Calu3 (cell line): ENCODE measurements at regions not wholly inside any gene's neighbourhood (a gene's known extent, or its start where the extent isn't known, plus 50 kb on each side); places are given as distances from the start of the nearest gene placed in this dataset.

Source experiments
- BruUV-seq: library from RNA; stranded (reverse); fragments of 400-500 nt; replicated peaks from 2 replicates; lab custom pipeline; 2021; lab: Mats Ljungman, UMichigan
- CTCF ChIA-PET: fragments of 300-600 bp; sonication (Branson Sonifier 250); formaldehyde crosslinking; loops from one replicate; lab custom pipeline; 2022; ENCODE audit warnings: antibody characterized with exemption; lab: Charles Lee
- DNase-seq: peaks from one replicate; pipeline ENCODE4 v3.0.0; 2022
- H3K27ac Mint-ChIP-seq: one replicate; pipeline ENCODE4 v1.8.0; 2022; ENCODE audit warnings: mixed read lengths; ENCODE audit not compliant: unreplicated experiment
- H3K27me3 Mint-ChIP-seq: one replicate; pipeline ENCODE4 v1.8.0; 2022; ENCODE audit warnings: mixed read lengths; ENCODE audit not compliant: unreplicated experiment
- H3K36me3 Mint-ChIP-seq: one replicate; pipeline ENCODE4 v1.8.0; 2022; ENCODE audit warnings: mild to moderate bottlenecking, moderate library complexity, mixed read lengths; ENCODE audit not compliant: insufficient read depth, unreplicated experiment
- H3K4me1 Mint-ChIP-seq: one replicate; pipeline ENCODE4 v1.8.0; 2022; ENCODE audit warnings: mild to moderate bottlenecking, low read depth, mixed read lengths; ENCODE audit not compliant: unreplicated experiment
- H3K4me3 Mint-ChIP-seq: one replicate; pipeline ENCODE4 v1.8.0; 2022; ENCODE audit warnings: mild to moderate bottlenecking, low read depth, moderate library complexity, mixed read lengths; ENCODE audit not compliant: unreplicated experiment
- H3K9me3 Mint-ChIP-seq: one replicate; pipeline ENCODE4 v1.8.0; 2022; ENCODE audit warnings: low read depth, mixed read lengths; ENCODE audit not compliant: unreplicated experiment
- intact Hi-C: fragments of 100-400 bp; cut with micrococcal nuclease; formaldehyde crosslinking; loops from one replicate; pipeline ENCODE4 v1.10.0; 2022; ENCODE audit not compliant: unreplicated experiment
- TF ChIP-seq, protein P1 (sequence below): fragments of 200-600 bp; IDR thresholded peaks from one replicate; pipeline ENCODE4 v1.8.0; 2022; ENCODE audit warnings: antibody characterized with exemption; ENCODE audit not compliant: unreplicated experiment

DNA sequence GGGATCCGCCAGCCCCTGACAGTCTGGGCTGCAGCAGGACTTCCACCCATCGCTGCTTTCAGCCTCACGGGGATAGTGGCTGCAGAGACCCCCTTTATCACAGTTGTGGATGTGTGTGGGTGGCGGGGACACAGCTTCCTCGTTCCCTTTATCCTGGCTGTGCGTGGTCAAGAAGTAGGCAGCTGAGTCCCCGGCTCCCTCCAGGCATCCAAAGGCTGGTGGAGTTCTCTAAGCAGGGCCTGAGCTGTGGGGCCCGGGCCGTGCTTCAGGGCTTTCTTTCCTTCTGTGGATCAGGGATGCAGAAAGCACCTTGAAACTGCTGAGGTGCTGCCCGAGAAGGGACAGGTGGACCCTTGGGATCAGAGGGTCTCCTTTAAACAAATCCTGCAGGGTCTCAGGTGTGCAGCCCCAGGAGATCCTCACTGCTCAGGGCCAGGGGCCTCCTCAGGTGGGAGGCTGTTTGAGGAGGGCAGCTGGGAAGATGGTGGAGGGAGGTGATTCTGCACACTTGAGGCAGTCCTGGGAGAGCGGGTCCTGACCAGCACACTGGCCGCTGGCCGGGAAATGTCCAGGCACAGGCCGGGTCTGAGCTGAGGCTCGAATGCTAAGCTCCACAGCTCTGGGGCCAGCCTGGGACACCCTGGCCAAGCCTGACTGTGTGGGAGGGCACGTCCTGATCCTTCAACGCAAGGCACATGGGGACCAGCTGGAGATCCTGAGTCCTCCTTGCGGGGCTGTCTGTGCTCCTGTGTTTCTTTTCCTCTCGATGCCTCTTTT lies 1024.3 kb downstream of the BRD1 start:
- no peak for DNase-seq
- intact Hi-C loops: no loop called here
- H3K4me1 Mint-ChIP-seq: no peaks in the 10 kb centered on the region
- BruUV-seq: no TSS peak
- H3K36me3 Mint-ChIP-seq: no peaks in the 10 kb centered on the region
- H3K27ac Mint-ChIP-seq: no peak overlapping the region
- no peaks in the 10 kb centered on the region for H3K27me3 Mint-ChIP-seq
- H3K4me3 Mint-ChIP-seq: no peak overlapping the region
- no peaks in the 10 kb centered on the region for H3K9me3 Mint-ChIP-seq
- TF ChIP-seq, protein P1, sequence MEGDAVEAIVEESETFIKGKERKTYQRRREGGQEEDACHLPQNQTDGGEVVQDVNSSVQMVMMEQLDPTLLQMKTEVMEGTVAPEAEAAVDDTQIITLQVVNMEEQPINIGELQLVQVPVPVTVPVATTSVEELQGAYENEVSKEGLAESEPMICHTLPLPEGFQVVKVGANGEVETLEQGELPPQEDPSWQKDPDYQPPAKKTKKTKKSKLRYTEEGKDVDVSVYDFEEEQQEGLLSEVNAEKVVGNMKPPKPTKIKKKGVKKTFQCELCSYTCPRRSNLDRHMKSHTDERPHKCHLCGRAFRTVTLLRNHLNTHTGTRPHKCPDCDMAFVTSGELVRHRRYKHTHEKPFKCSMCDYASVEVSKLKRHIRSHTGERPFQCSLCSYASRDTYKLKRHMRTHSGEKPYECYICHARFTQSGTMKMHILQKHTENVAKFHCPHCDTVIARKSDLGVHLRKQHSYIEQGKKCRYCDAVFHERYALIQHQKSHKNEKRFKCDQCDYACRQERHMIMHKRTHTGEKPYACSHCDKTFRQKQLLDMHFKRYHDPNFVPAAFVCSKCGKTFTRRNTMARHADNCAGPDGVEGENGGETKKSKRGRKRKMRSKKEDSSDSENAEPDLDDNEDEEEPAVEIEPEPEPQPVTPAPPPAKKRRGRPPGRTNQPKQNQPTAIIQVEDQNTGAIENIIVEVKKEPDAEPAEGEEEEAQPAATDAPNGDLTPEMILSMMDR: no peak
- CTCF ChIA-PET: no interaction called here

DNA sequence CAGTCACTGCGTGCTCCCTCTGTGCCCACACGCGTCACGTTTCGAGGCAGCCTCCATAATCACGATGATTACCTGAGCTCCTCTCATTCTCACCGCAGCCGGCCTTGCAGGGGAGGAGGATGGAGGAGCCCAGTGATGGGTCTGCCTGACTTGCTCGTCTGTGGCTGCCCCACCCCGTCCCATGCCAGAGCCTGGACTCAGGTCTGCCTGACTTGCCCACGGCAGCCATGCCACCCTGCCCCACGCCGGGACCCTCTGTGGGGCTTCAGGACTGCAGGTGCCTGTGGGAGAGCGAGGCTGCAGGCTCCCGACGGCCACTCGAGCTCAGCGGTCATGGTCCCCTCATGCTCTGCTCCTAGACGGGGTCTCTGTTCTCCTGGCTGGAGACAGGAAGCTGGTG lies 1025.1 kb downstream of the BRD1 start:
- no peak overlapping the region for H3K27ac Mint-ChIP-seq
- BruUV-seq: no TSS peak
- DNase-seq: no peak
- H3K27me3 Mint-ChIP-seq: no peaks in the 10 kb centered on the region
- intact Hi-C loops: no loop called here
- H3K4me3 Mint-ChIP-seq: no peak overlapping the region
- no peaks in the 10 kb centered on the region for H3K36me3 Mint-ChIP-seq
- CTCF ChIA-PET: no interaction called here
- H3K9me3 Mint-ChIP-seq: peaks cover 4% of the 10 kb centered on the region
- no peaks in the 10 kb centered on the region for H3K4me1 Mint-ChIP-seq
- TF ChIP-seq, protein P1: no peak

DNA sequence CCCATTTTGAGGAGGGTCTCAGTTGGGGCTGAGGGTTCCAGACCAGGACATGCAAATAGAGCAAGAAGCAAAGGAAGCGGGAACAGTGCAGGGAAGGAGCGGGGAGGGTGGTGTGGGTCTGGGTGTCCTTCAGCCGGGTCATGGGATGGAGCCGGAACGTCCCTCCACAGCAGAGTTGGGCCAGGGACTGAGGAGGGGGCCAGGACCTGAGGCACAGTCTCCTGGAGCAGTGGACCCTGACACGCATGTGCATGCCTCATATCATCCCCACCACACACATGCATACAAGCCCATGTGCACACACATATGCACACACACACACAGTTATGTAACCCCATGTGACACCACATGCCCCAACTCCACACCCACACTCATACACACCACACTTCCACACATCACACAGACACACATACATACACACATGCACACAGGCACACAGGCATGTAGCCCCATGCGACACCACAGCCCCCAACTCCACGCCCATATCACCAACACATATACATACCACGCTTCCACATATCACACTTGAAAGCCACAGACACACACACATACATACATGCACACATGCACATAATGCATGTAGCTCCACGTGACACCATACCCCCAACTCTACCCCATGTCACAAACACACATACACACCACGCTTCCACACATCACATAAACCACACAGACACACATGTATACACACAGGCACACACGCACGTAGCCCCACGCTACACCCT lies 1026.6 kb downstream of the BRD1 start:
- DNase-seq: no peak
- TF ChIP-seq, protein P1: no peak
- Mint-ChIP-seq H3K4me1 (no peaks in the 10 kb centered on the region), H3K27me3 (no peaks in the 10 kb centered on the region), H3K36me3 (no peaks in the 10 kb centered on the region), H3K4me3 (no peak overlapping the region), H3K9me3 (peaks cover 4% of the 10 kb centered on the region), H3K27ac (no peak overlapping the region)
- no TSS peak for BruUV-seq
- CTCF ChIA-PET: no interaction called here
- intact Hi-C loops: no loop called here

DNA sequence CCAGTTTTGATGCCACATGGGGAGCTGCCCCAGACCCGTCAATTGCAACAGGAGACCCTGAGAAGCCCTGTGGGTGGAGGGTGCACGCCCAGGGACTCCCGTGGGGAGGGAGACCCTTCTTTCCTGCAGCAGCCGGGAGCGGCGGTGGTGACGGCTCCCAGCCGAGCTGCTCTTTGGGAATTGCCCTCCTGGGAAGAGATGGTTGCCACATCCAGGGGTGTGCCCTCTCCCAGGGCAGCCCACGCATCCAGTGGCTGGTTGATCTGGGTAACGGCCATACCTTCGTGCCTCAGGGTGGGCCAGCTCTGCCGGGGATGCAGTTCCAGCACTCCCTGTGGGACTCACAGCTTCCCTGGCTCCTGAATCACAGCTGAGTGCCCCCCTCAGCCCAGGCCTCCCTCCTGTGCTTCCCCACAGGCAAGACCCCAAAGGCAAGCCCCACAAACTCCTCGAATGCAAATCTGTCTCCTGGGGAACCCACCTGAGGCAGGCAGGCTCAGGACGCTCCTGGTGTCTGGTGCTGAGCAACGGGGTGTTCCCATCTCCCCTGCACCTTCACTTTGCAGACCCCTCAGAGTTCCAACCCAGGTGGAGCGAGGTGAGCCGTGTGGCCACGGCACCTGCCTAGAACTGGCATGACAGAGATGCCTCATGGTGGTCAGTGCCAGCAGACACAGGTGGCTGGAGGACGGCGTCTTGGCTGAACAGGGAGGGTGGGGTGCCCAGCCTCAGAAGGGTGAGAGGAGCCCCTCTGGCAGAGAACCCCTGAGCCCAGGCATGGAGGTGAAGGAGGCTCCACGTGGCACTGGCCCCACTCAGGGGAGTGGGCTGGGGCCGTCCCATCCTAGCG lies 1027.4 kb downstream of the BRD1 start:
- TF ChIP-seq, protein P1: no peak
- BruUV-seq: no TSS peak
- DNase-seq: no peak
- Mint-ChIP-seq H3K4me3 (no peak overlapping the region), H3K27me3 (no peaks in the 10 kb centered on the region), H3K36me3 (no peaks in the 10 kb centered on the region), H3K9me3 (peaks cover 4% of the 10 kb centered on the region), H3K4me1 (no peaks in the 10 kb centered on the region), H3K27ac (no peak overlapping the region)
- CTCF ChIA-PET: no interaction called here
- intact Hi-C loops: no loop called here
